EL (cell line): ENCODE measurements at regions not wholly inside any gene's neighbourhood (a gene's known extent, or its start where the extent isn't known, plus 50 kb on each side); places are given as distances from the start of the nearest gene placed in this dataset.
"Not testable (repeated sequence)": the region's sequence is repeated elsewhere in the genome, so short reads cannot be mapped to it uniquely, and the experiment has no call there.

Source experiments
- DNase-seq: peaks from one replicate; pipeline ENCODE4 v3.0.0-alpha.2; 2016

DNA sequence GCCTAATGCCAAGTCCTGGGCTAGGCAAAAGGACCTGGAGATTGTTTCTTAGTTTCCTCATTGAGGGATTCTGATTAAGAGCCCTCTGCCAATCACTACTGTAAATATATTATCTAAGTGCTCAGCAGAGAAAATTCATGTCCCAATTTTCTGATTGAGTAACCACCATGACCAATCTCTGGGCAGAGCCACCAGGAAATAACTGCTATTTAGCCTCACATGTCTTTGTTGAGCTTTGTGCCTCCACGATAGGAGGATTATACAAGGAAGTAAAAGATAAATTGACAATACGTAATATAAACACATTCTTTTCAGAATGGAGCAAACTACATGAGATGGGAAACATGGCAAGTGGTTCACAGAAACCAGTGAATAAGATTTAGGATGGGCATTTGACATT, 396.1 kb upstream of the PAPPA start:
- no peak for DNase-seq

- no peak for DNase-seq
These were observed 395.1 kb upstream of the PAPPA start for GRCh38 chr9:115758441-115758840.

DNA sequence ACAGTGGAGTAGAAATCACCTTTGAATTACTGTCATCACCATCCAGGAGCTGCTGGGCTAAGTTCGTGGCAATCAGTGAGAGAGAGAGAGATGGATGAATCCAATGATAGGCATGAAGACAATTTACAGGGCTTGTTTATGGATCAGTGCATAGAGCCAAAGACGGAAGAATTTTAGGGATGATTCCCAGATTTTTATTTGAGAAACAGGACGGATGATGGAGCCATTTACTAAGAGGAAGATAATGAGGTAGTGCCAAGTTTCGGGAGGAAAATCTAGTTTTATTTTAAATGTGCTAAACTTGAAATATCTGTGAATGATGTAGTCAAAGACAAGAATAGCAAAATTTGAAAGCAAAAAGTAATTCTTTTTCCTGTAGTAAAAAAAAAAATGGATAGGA, 394.2 kb upstream of the PAPPA start:
- DNase-seq, result no peak

DNA sequence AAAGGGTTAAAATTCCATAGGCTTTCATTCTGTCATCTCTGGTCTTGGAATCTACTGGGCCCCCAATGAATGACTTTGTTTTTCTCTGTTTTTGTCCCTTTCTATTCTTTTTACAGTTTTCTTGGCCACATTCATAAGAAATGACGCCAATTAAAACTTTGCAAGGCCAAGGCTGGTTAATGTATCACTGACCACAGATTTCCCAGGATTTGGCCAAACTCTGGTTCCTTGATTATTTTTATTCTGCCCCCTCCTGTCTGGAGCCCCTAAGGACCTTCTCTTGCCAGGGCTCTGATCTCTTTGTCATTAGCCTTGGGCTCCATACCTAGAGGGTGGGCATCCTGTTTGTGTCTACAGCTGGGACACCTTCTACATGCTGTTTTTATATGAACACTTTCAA, 388.9 kb upstream of the PAPPA start:
- no peak for DNase-seq

GRCh38 chr9:115765060-115765459, 388.5 kb upstream of the PAPPA start:
- DNase-seq, result no peak

DNA sequence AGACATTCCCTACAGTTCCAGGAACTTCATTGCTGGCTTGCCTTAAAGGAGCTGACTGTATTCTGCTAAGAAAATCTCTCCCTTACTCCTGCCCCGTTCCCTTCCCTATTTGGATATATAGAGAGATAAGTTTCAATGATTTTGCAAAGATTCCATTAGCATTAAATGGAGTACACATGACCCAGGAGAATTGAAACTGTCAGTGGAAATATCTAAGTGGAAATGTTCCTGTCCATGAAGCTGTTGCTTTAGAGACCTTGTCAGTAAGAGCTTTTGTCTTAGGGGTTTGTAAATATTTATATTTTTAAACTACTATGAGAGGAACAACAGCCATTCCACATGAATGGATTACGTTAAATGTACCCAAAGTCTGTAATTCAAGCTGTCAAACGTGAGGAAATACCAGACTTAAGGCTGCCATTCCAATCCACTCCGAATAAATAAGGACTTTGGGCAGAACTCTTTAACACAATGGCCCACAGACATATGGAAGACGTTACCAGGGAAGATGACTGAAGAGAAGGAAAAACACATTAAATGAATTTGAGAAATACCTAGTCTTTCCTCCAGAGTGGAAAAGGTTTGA, 387.1 kb upstream of the PAPPA start:
- DNase-seq, result no peak

DNA sequence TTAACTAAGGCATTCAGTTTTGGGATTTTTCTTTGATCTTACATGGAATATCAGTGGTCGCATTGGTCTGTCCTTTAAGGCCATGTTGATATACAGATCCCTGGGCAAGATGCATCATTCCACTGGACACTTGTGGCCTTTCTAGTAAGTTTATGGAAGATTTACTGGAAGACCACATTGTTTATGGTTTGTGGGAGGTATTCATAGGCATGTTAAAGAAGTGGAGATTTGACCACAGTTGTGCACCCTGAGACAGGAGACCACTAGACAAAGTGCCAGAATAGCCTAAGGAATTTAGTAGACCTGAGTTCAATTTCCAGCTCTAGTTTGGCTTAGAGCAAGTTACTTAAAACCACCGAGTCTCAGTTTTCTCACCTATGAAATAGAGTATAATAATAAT, 383.1 kb upstream of the PAPPA start:
- DNase-seq, result no peak

DNA sequence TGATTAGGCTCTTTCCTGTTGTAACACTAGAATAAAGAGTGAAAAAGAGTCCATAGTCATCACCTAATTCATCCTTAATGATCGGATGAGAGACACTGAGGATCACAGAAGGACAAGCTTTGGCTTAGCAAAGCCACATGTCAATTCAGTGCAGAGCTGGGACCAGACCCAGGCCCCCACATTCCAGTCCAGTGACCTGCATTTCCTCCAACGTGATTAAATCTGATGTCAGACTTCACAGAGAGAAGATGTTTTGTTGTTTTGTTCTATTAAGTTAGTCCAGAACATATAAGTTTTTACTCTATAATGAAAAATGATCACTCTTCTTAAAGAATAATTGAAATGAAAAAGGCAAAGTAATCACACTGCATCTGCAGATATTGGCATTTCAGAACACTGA, 377.9 kb upstream of the PAPPA start:
- peak; percentile 20 for DNase-seq

GRCh38 chr9:115777610-115778009, 376.0 kb upstream of the PAPPA start:
- no peak for DNase-seq

DNA sequence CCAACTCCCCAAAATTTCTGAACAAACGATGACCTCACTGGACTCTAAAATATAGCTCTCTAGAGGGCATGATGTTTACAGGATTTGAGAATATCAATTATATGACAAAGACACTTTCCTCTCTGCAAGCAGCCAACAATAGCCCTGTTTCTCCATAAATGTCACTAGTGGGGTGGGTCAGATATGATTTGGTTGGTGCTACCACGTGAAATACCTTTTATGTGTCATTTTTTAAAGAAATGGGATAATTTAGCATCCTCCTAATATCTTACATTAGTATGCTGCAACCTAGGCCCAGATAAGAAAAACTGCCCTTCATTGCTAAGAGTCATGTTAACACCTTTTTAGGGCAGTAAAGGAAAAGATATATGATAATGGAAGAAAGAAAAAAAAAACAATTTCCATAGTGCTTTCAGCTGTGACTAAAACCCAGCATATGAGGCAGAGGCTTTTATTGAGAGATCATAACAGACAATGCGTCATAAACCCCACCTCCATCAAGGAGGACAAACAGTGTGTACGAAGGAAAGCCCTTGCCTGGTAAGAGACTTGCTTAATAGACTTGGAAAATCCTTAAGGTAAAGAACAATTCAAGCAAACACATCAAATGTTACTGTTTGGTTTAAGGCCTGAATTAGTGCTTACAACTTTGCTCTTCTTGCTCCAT, 372.4 kb upstream of the PAPPA start:
- DNase-seq, result no peak

- DNase-seq, result no peak
These were observed 367.3 kb upstream of the PAPPA start for GRCh38 chr9:115786321-115786720.

GRCh38 chr9:115790520-115790919, 363.1 kb upstream of the PAPPA start:
- no peak for DNase-seq

DNA sequence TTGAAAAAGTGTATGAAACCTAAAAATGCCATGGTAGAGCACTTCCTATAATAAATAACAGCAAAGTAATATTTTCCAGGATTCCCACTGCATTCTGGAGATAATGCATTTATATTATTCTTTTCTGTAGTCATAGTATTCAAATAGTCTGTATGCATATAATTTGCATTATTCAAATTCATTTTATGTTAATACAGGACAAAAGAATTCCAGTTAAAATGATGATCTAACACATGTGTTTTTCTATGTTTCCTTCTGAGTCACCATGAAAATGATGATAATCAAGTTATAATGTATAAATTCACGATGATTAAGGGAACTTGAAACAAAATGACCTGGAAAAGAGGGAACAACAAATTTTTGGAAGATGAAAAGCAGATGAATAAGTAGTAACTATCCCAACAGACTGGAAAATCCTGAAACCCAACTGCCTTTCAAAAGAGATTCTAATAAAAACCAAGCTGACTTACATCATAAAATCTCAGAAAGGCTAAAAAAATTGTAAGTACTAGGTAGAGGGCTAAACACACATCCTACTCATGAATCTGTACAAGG, 358.6 kb upstream of the PAPPA start:
- no peak for DNase-seq

DNA sequence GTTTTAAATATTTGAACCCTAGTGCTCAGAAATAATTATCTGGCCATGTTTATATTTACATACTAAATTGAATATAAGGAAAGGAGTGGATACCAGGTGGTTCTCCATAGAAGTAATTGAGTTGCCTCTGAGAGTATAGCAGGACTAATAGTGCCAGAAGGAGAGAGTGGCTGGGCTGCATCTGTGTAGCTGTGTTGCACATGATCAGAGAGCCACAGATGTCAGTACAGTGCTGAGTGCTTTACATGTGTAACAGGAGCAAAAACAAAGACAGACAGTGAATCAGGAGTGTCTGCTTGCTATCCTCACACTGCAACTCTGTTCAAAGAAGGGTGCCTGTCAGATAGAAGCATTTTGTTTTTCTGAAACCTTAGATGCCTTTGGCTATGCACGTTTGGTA, 353.9 kb upstream of the PAPPA start:
- no peak for DNase-seq

- no peak for DNase-seq
These were observed 349.4 kb upstream of the PAPPA start for GRCh38 chr9:115804206-115804605.

- DNase-seq, result no peak
These were observed 345.5 kb upstream of the PAPPA start for GRCh38 chr9:115808108-115808507.

GRCh38 chr9:115808695-115809094, 344.9 kb upstream of the PAPPA start:
- no peak for DNase-seq

DNA sequence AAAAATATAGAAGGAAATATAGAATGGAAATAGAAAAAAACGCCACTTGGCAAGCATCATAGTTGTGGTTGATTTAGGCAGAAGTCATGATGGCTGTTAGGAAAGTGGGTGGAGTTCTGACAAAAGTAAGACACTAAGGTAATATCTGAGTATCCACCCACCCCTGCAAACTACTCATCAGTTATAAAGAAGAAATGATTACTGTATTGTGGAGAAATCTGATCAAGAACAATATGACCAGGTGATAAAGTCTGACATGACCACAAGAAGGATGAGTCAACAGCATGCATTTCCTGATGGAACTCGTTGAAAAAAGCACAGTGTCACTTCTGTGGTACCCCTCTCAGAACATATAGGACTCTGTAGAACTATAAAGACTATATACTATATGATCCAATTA, 343.4 kb upstream of the PAPPA start:
- DNase-seq, result no peak

GRCh38 chr9:115814081-115814480, 339.5 kb upstream of the PAPPA start:
- no peak for DNase-seq

- no peak for DNase-seq
These were observed 337.8 kb upstream of the PAPPA start for GRCh38 chr9:115815786-115816185.

DNA sequence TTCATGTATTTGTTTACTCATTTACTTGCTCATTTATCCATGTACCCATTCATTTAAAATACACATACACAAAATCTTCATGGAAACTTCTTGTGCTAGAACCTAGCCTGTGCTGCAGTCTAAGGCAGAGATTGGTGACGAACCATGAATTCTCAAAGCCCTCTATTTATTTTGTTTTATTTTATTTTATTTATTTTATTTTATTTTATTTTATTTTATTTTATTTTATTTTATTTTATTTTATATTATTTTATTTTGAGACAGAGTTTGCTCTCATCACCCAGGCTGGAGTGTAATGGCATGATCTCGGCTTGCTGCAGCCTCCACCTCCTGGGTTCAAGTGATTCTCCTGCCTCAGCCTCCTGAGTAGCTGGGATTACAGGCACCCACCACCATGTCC, 334.9 kb upstream of the PAPPA start:
- not testable (repeated sequence) for DNase-seq

GRCh38 chr9:115832031-115832430, 321.6 kb upstream of the PAPPA start:
- no peak for DNase-seq

DNA sequence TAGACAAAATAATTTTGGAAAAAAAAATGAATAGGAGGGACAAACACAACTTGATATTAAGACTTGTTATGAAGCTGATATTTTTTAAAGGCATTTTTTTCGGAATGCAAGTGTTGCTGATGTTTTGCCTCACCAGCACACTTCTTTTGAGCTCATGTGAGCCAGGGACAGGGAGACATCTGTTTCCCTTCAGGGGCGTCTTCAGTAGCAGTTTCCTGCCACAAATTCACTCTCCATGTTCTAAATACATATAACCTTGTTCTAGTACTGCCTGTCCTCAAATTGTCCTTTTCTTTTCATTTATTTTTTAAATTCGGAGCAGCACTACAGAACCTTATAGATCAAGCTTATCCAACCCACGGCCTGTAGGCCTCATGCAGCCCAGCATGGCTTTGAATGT, 316.0 kb upstream of the PAPPA start:
- no peak for DNase-seq

- DNase-seq, result no peak
These were observed 315.2 kb upstream of the PAPPA start for GRCh38 chr9:115838417-115838816.

GRCh38 chr9:115844433-115844832, 309.2 kb upstream of the PAPPA start:
- DNase-seq, result not testable (repeated sequence)
